ENCODE measurements at regions not wholly inside any gene's neighbourhood (a gene's known extent, or its start where the extent isn't known, plus 50 kb on each side); places are given as distances from the start of the nearest gene placed in this dataset.
"Not testable (repeated sequence)": the region's sequence is repeated elsewhere in the genome, so short reads cannot be mapped to it uniquely, and the experiment has no call there.

GRCh38 chr7:113600428-113600827 lies 318.4 kb downstream of the PPP1R3A start:
- H3K36me3 ChIP-seq (ENCODE audit: control insufficient read depth, insufficient read depth, low read length); H3K4me3 ChIP-seq (ENCODE audit: extremely low read depth, insufficient read depth, low read length, poor library complexity, severe bottlenecking); H3K4me1 ChIP-seq (ENCODE audit: control insufficient read depth, insufficient read depth, low read length, poor library complexity, severe bottlenecking); H3K27ac ChIP-seq (ENCODE audit: low read depth, low read length, severe bottlenecking); H3K9me3 ChIP-seq (ENCODE audit: control insufficient read depth, low read length): not testable (repeated sequence)
- WGBS, 2 experiments (ENCODE audit: insufficient coverage in 2 of 2) = 92% methylated on average over 1 of the region's 2 CpGs; no CpG with 5 or more reads in 1 of the 2 experiments

GRCh38 chr7:113593455-113593854 lies 325.4 kb downstream of the PPP1R3A start:
- not testable (repeated sequence) for H3K36me3 ChIP-seq (ENCODE audit: control insufficient read depth, insufficient read depth, low read length); H3K4me3 ChIP-seq (ENCODE audit: extremely low read depth, insufficient read depth, low read length, poor library complexity, severe bottlenecking); H3K9me3 ChIP-seq (ENCODE audit: control insufficient read depth, low read length); H3K4me1 ChIP-seq (ENCODE audit: control insufficient read depth, insufficient read depth, low read length, poor library complexity, severe bottlenecking); H3K27ac ChIP-seq (ENCODE audit: low read depth, low read length, severe bottlenecking)
- 87 to 92% methylated on average over 3 to 24 of the region's 30 CpGs for WGBS, 2 experiments (ENCODE audit: insufficient coverage in 2 of 2)

GRCh38 chr7:113592924-113593323 lies 325.9 kb downstream of the PPP1R3A start:
- H3K36me3 ChIP-seq (ENCODE audit: control insufficient read depth, insufficient read depth, low read length); H3K4me1 ChIP-seq (ENCODE audit: control insufficient read depth, insufficient read depth, low read length, poor library complexity, severe bottlenecking); H3K9me3 ChIP-seq (ENCODE audit: control insufficient read depth, low read length); H3K4me3 ChIP-seq (ENCODE audit: extremely low read depth, insufficient read depth, low read length, poor library complexity, severe bottlenecking); H3K27ac ChIP-seq (ENCODE audit: low read depth, low read length, severe bottlenecking): not testable (repeated sequence)
- WGBS, 2 experiments (ENCODE audit: insufficient coverage in 2 of 2) = 60% methylated on average over 1 of the region's 8 CpGs; no CpG with 5 or more reads in 1 of the 2 experiments

- Histone ChIP-seq H3K4me3 (ENCODE audit: extremely low read depth, insufficient read depth, low read length, poor library complexity, severe bottlenecking) (no peak overlapping the region), H3K9me3 (ENCODE audit: control insufficient read depth, low read length) (no peaks in the 10 kb centered on the region), H3K27ac (ENCODE audit: low read depth, low read length, severe bottlenecking) (no peak overlapping the region)
These were observed 336.3 kb downstream of the PPP1R3A start for GRCh38 chr7:113582471-113582870.

GRCh38 chr7:113563257-113563656 lies 355.6 kb downstream of the PPP1R3A start:
- H3K4me1 ChIP-seq (ENCODE audit: control insufficient read depth, insufficient read depth, low read length, poor library complexity, severe bottlenecking); H3K36me3 ChIP-seq (ENCODE audit: control insufficient read depth, insufficient read depth, low read length); H3K9me3 ChIP-seq (ENCODE audit: control insufficient read depth, low read length); H3K27ac ChIP-seq (ENCODE audit: low read depth, low read length, severe bottlenecking); H3K4me3 ChIP-seq (ENCODE audit: extremely low read depth, insufficient read depth, low read length, poor library complexity, severe bottlenecking): not testable (repeated sequence)
- WGBS, 2 experiments (ENCODE audit: insufficient coverage in 2 of 2) = 76 to 79% methylated on average over 7 of the region's 8 CpGs

More at GRCh38 chr7:113582471-113582870, 336.3 kb downstream of the PPP1R3A start:
- Histone ChIP-seq H3K4me1 (ENCODE audit: control insufficient read depth, insufficient read depth, low read length, poor library complexity, severe bottlenecking) (no peaks in the 10 kb centered on the region), H3K36me3 (ENCODE audit: control insufficient read depth, insufficient read depth, low read length) (no peaks in the 10 kb centered on the region)

GRCh38 chr7:113562801-113563200 lies 356.0 kb downstream of the PPP1R3A start:
- WGBS, 2 experiments (ENCODE audit: insufficient coverage in 2 of 2) = no CpG with 5 or more reads among the region's 1 CpG
- no peak overlapping the region for H3K4me3 ChIP-seq (ENCODE audit: extremely low read depth, insufficient read depth, low read length, poor library complexity, severe bottlenecking)
- no peaks in the 10 kb centered on the region for H3K36me3 ChIP-seq (ENCODE audit: control insufficient read depth, insufficient read depth, low read length)
- no peaks in the 10 kb centered on the region for H3K9me3 ChIP-seq (ENCODE audit: control insufficient read depth, low read length)
- H3K4me1 ChIP-seq (ENCODE audit: control insufficient read depth, insufficient read depth, low read length, poor library complexity, severe bottlenecking) = no peaks in the 10 kb centered on the region
- H3K27ac ChIP-seq (ENCODE audit: low read depth, low read length, severe bottlenecking) = no peak overlapping the region

- H3K4me1 ChIP-seq (ENCODE audit: control insufficient read depth, insufficient read depth, low read length, poor library complexity, severe bottlenecking) = no peaks in the 10 kb centered on the region
- no peak overlapping the region for H3K4me3 ChIP-seq (ENCODE audit: extremely low read depth, insufficient read depth, low read length, poor library complexity, severe bottlenecking)
- no peak overlapping the region for H3K27ac ChIP-seq (ENCODE audit: low read depth, low read length, severe bottlenecking)
- no peaks in the 10 kb centered on the region for H3K9me3 ChIP-seq (ENCODE audit: control insufficient read depth, low read length)
- no peaks in the 10 kb centered on the region for H3K36me3 ChIP-seq (ENCODE audit: control insufficient read depth, insufficient read depth, low read length)
These were observed 356.6 kb downstream of the PPP1R3A start for GRCh38 chr7:113562242-113562641.

GRCh38 chr7:113561446-113561845 lies 357.4 kb downstream of the PPP1R3A start:
- Histone ChIP-seq H3K4me1 (ENCODE audit: control insufficient read depth, insufficient read depth, low read length, poor library complexity, severe bottlenecking) (no peaks in the 10 kb centered on the region), H3K36me3 (ENCODE audit: control insufficient read depth, insufficient read depth, low read length) (no peaks in the 10 kb centered on the region), H3K4me3 (ENCODE audit: extremely low read depth, insufficient read depth, low read length, poor library complexity, severe bottlenecking) (no peak overlapping the region), H3K27ac (ENCODE audit: low read depth, low read length, severe bottlenecking) (no peak overlapping the region), H3K9me3 (ENCODE audit: control insufficient read depth, low read length) (no peaks in the 10 kb centered on the region)
- 50% methylated on average over 1 of the region's 2 CpGs; no CpG with 5 or more reads in 1 of the 2 experiments for whole genome bisulfite sequencing, 2 experiments (ENCODE audit: insufficient coverage in 2 of 2)

GRCh38 chr7:113550966-113551365 lies 367.8 kb downstream of the PPP1R3A start:
- H3K36me3 ChIP-seq (ENCODE audit: control insufficient read depth, insufficient read depth, low read length) = no peaks in the 10 kb centered on the region
- 43% methylated on average over 1 of the region's 1 CpG; no CpG with 5 or more reads in 1 of the 2 experiments for WGBS, 2 experiments (ENCODE audit: insufficient coverage in 2 of 2)

GRCh38 chr7:113548561-113548960 lies 370.2 kb downstream of the PPP1R3A start:
- Histone ChIP-seq H3K4me1 (ENCODE audit: control insufficient read depth, insufficient read depth, low read length, poor library complexity, severe bottlenecking) (no peaks in the 10 kb centered on the region), H3K9me3 (ENCODE audit: control insufficient read depth, low read length) (no peaks in the 10 kb centered on the region), H3K4me3 (ENCODE audit: extremely low read depth, insufficient read depth, low read length, poor library complexity, severe bottlenecking) (no peak overlapping the region), H3K27ac (ENCODE audit: low read depth, low read length, severe bottlenecking) (no peak overlapping the region), H3K36me3 (ENCODE audit: control insufficient read depth, insufficient read depth, low read length) (no peaks in the 10 kb centered on the region)

More at GRCh38 chr7:113550966-113551365, 367.8 kb downstream of the PPP1R3A start:
- Histone ChIP-seq H3K9me3 (ENCODE audit: control insufficient read depth, low read length) (no peaks in the 10 kb centered on the region), H3K4me3 (ENCODE audit: extremely low read depth, insufficient read depth, low read length, poor library complexity, severe bottlenecking) (no peak overlapping the region), H3K27ac (ENCODE audit: low read depth, low read length, severe bottlenecking) (no peak overlapping the region), H3K4me1 (ENCODE audit: control insufficient read depth, insufficient read depth, low read length, poor library complexity, severe bottlenecking) (no peaks in the 10 kb centered on the region)

GRCh38 chr7:113548137-113548536 lies 370.7 kb downstream of the PPP1R3A start:
- Histone ChIP-seq H3K9me3 (ENCODE audit: control insufficient read depth, low read length) (no peaks in the 10 kb centered on the region), H3K36me3 (ENCODE audit: control insufficient read depth, insufficient read depth, low read length) (no peaks in the 10 kb centered on the region), H3K4me1 (ENCODE audit: control insufficient read depth, insufficient read depth, low read length, poor library complexity, severe bottlenecking) (no peaks in the 10 kb centered on the region), H3K4me3 (ENCODE audit: extremely low read depth, insufficient read depth, low read length, poor library complexity, severe bottlenecking) (no peak overlapping the region), H3K27ac (ENCODE audit: low read depth, low read length, severe bottlenecking) (no peak overlapping the region)

GRCh38 chr7:113521468-113521867 lies 397.3 kb downstream of the PPP1R3A start:
- Histone ChIP-seq H3K9me3 (ENCODE audit: control insufficient read depth, low read length) (no peaks in the 10 kb centered on the region), H3K36me3 (ENCODE audit: control insufficient read depth, insufficient read depth, low read length) (no peaks in the 10 kb centered on the region), H3K4me3 (ENCODE audit: extremely low read depth, insufficient read depth, low read length, poor library complexity, severe bottlenecking) (no peak overlapping the region), H3K27ac (ENCODE audit: low read depth, low read length, severe bottlenecking) (no peak overlapping the region), H3K4me1 (ENCODE audit: control insufficient read depth, insufficient read depth, low read length, poor library complexity, severe bottlenecking) (no peaks in the 10 kb centered on the region)
- WGBS, 2 experiments (ENCODE audit: insufficient coverage in 2 of 2) = no CpG with 5 or more reads among the region's 2 CpGs
